ENCODE measurements at regions not wholly inside any gene's neighbourhood (a gene's known extent, or its start where the extent isn't known, plus 50 kb on each side); places are given as distances from the start of the nearest gene placed in this dataset.

GRCh38 chr14:99037777-99038430 is 234.1 kb downstream of the BCL11B start:
- CTCF ChIA-PET, result no interaction called here
- POLR2A ChIA-PET, result no interaction called here
- Histone ChIP-seq H3K4me3 (ENCODE audit: low read depth, low read length) (no peak overlapping the region), H3K36me3 (ENCODE audit: control insufficient read depth, insufficient read depth, low read length) (no peaks in the 10 kb centered on the region; the same call in 1 of the 2 replicates), H3K27me3 (ENCODE audit: control insufficient read depth, insufficient read depth, low read length) (no peaks in the 10 kb centered on the region)
- no peak for TF ChIP-seq CTCF (IDR thresholded peaks at IDR 0.05; ENCODE audit: insufficient read depth, low read depth, low read length)
- DNase-seq (ENCODE audit: low read depth), result no peak

- H3K27me3 ChIP-seq (ENCODE audit: control insufficient read depth, insufficient read depth, low read length), result no peaks in the 10 kb centered on the region
- no peak for TF ChIP-seq CTCF (IDR thresholded peaks at IDR 0.05; ENCODE audit: insufficient read depth, low read depth, low read length)
- DNase-seq (ENCODE audit: low read depth), result no peak
- ChIA-PET CTCF (no interaction called here), POLR2A (no interaction called here)
- H3K4me3 ChIP-seq (ENCODE audit: low read depth, low read length), result no peak overlapping the region
- no peaks in the 10 kb centered on the region; the same call in 1 of the 2 replicates for H3K36me3 ChIP-seq (ENCODE audit: control insufficient read depth, insufficient read depth, low read length)
These were observed 233.6 kb downstream of the BCL11B start for GRCh38 chr14:99038431-99038820.

- POLR2A ChIA-PET, result no interaction called here
- TF ChIP-seq CTCF (IDR thresholded peaks at IDR 0.05; ENCODE audit: insufficient read depth, low read depth, low read length), result no peak
- no peak overlapping the region for H3K4me3 ChIP-seq (ENCODE audit: low read depth, low read length)
- CTCF ChIA-PET, result no interaction called here
- H3K27me3 ChIP-seq (ENCODE audit: control insufficient read depth, insufficient read depth, low read length), result no peaks in the 10 kb centered on the region
- no peaks in the 10 kb centered on the region for H3K36me3 ChIP-seq (ENCODE audit: control insufficient read depth, insufficient read depth, low read length)
- no peak for DNase-seq (ENCODE audit: low read depth)
These were observed 232.5 kb downstream of the BCL11B start for GRCh38 chr14:99039331-99040041.

- no peak for TF ChIP-seq CTCF (IDR thresholded peaks at IDR 0.05; ENCODE audit: insufficient read depth, low read depth, low read length)
- Histone ChIP-seq H3K4me3 (ENCODE audit: low read depth, low read length) (no peak overlapping the region), H3K36me3 (ENCODE audit: control insufficient read depth, insufficient read depth, low read length) (no peaks in the 10 kb centered on the region), H3K27me3 (ENCODE audit: control insufficient read depth, insufficient read depth, low read length) (no peaks in the 10 kb centered on the region)
- ChIA-PET POLR2A (no interaction called here), CTCF (no interaction called here)
- DNase-seq (ENCODE audit: low read depth), result no peak
These were observed 231.9 kb downstream of the BCL11B start for GRCh38 chr14:99040052-99040451.

GRCh38 chr14:99040711-99041110 is 231.3 kb downstream of the BCL11B start:
- no peak for TF ChIP-seq CTCF (IDR thresholded peaks at IDR 0.05; ENCODE audit: insufficient read depth, low read depth, low read length)
- no peaks in the 10 kb centered on the region for H3K27me3 ChIP-seq (ENCODE audit: control insufficient read depth, insufficient read depth, low read length)
- POLR2A ChIA-PET, result no interaction called here
- H3K36me3 ChIP-seq (ENCODE audit: control insufficient read depth, insufficient read depth, low read length), result no peaks in the 10 kb centered on the region
- no peak for DNase-seq (ENCODE audit: low read depth)
- H3K4me3 ChIP-seq (ENCODE audit: low read depth, low read length), result no peak overlapping the region
- CTCF ChIA-PET, result no interaction called here
